Neuronal stem cell (in vitro differentiated cells): ENCODE measurements at regions not wholly inside any gene's neighbourhood (a gene's known extent, or its start where the extent isn't known, plus 50 kb on each side); places are given as distances from the start of the nearest gene placed in this dataset.

Source experiments
- DNase-seq: peaks from one replicate; pipeline ENCODE4 v3.0.0-alpha.2; 2013; ENCODE audit warnings: low spot score
- H2AFZ ChIP-seq: one replicate; pipeline ENCODE4 v1.6.1; 2013; ENCODE audit warnings: mild to moderate bottlenecking, low read length, inconsistent platforms
- H2AK5ac ChIP-seq: 2 replicates; pipeline ENCODE4 v1.6.1; 2013; ENCODE audit warnings: low read depth, mild to moderate bottlenecking, inconsistent platforms, low read length, moderate library complexity, mixed read lengths
- H2BK120ac ChIP-seq: 2 replicates; pipeline ENCODE4 v1.6.1; 2013; ENCODE audit warnings: low read depth, mild to moderate bottlenecking, inconsistent platforms, low read length, moderate library complexity, mixed read lengths
- H2BK12ac ChIP-seq: one replicate; pipeline ENCODE4 v1.6.1; 2013; ENCODE audit warnings: low read length, inconsistent platforms
- H2BK15ac ChIP-seq: 2 replicates; pipeline ENCODE4 v1.6.1; 2013; ENCODE audit warnings: mild to moderate bottlenecking, low read length, inconsistent platforms, mixed read lengths
- H2BK5ac ChIP-seq: one replicate; pipeline ENCODE4 v1.6.1; 2013; ENCODE audit warnings: inconsistent platforms, mild to moderate bottlenecking, low read length, moderate library complexity
- H3K14ac ChIP-seq: one replicate; pipeline ENCODE4 v1.6.1; 2013; ENCODE audit warnings: low read length, inconsistent platforms
- H3K18ac ChIP-seq: 2 replicates; pipeline ENCODE4 v1.6.1; 2013; ENCODE audit warnings: low read length, inconsistent platforms
- H3K23ac ChIP-seq: 2 replicates; pipeline ENCODE4 v1.6.1; 2013; ENCODE audit warnings: low read depth, mild to moderate bottlenecking, mixed read lengths, low read length, inconsistent platforms; ENCODE audit not compliant: poor library complexity
- H3K27ac ChIP-seq: replicated peaks from 3 replicates; pipeline ENCODE4 v1.5.1; 2013; ENCODE audit warnings: low read length, inconsistent platforms
- H3K27me3 ChIP-seq, 3 experiments: 2 replicates each; pipeline ENCODE4 v1.6.1; 2013; ENCODE audit warnings: low read length in 3 of 3, mild to moderate bottlenecking in 2 of 3, inconsistent platforms in 1 of 3, low read depth in 1 of 3, mixed read lengths in 1 of 3, moderate library complexity in 1 of 3; ENCODE audit not compliant: control insufficient read depth in 3 of 3, insufficient read depth in 3 of 3
- H3K36me3 ChIP-seq, 2 donors: replicated peaks in 1 of 2; 2 replicates each; pipeline ENCODE4 v1.6.1; 2013; ENCODE audit warnings: low read length in 2 of 2; ENCODE audit not compliant: control insufficient read depth in 2 of 2, insufficient read depth in 2 of 2
- H3K4ac ChIP-seq: 2 replicates; pipeline ENCODE4 v1.6.1; 2013; ENCODE audit warnings: inconsistent platforms, mild to moderate bottlenecking, low read length, moderate library complexity
- H3K4me1 ChIP-seq, 2 donors: 1 replicate in 1 of 2; 2 replicates in 1 of 2; pipeline ENCODE4 v1.6.1; 2013; ENCODE audit warnings: low read length in 2 of 2, low read depth in 1 of 2; ENCODE audit not compliant: control insufficient read depth in 2 of 2, insufficient read depth in 1 of 2
- H3K4me2 ChIP-seq: one replicate; pipeline ENCODE4 v1.6.1; 2013; ENCODE audit warnings: mild to moderate bottlenecking, low read length, inconsistent platforms; ENCODE audit not compliant: insufficient read depth, poor library complexity, severe bottlenecking
- H3K4me3 ChIP-seq, 2 donors: 2 replicates each; pipeline ENCODE4 v1.5.1; 2013; ENCODE audit warnings: low read length in 2 of 2, mild to moderate bottlenecking in 2 of 2, inconsistent platforms in 1 of 2, moderate library complexity in 1 of 2
- H3K79me1 ChIP-seq: one replicate; pipeline ENCODE4 v1.6.1; 2013; ENCODE audit warnings: low read depth, mild to moderate bottlenecking, inconsistent platforms, low read length, moderate library complexity
- H3K9ac ChIP-seq: one replicate; pipeline ENCODE4 v1.6.1; 2013; ENCODE audit warnings: mild to moderate bottlenecking, low read depth, low read length, inconsistent platforms; ENCODE audit not compliant: poor library complexity
- H3K9me3 ChIP-seq, 2 donors: replicated peaks in 1 of 2; 2 replicates each; pipeline versions ENCODE3 to v1.6.1; 2013; ENCODE audit warnings: low read length in 2 of 2, mild to moderate bottlenecking in 2 of 2, inconsistent platforms in 1 of 2, low read depth in 1 of 2, mixed read lengths in 1 of 2, moderate library complexity in 1 of 2; ENCODE audit not compliant: control insufficient read depth in 2 of 2, insufficient read depth in 1 of 2
- H4K8ac ChIP-seq: one replicate; pipeline ENCODE4 v1.6.1; 2013; ENCODE audit warnings: low read depth, mild to moderate bottlenecking, inconsistent platforms, low read length, moderate library complexity
- H4K91ac ChIP-seq: one replicate; pipeline ENCODE4 v1.6.1; 2013; ENCODE audit warnings: low read length, low read depth, mild to moderate bottlenecking, inconsistent platforms; ENCODE audit not compliant: poor library complexity
- WGBS, 2 donors: extraction: QIAGEN DNeasy Blood & Tissue Kit; methylation state at CpG; one replicate each; pipeline ENCODE4 v1.1.7; 2013; ENCODE audit warnings: missing lambda C conversion rate in 2 of 2, mixed read lengths in 1 of 2; ENCODE audit not compliant: insufficient read length in 2 of 2, insufficient replicate concordance in 1 of 2; ENCODE audit errors: extremely low coverage in 2 of 2; 5-methylcytosine and 5-hydroxymethylcytosine counted together

GRCh38 chr4:106424426-106424825, 55.8 kb upstream of the GIMD1 start:
- no peak overlapping the region for H2BK5ac ChIP-seq
- no peaks in the 10 kb centered on the region for H3K36me3 ChIP-seq
- no peak overlapping the region for H3K14ac ChIP-seq
- no peak overlapping the region for H3K18ac ChIP-seq
- no peak overlapping the region for H2AK5ac ChIP-seq
- H3K79me1 ChIP-seq, result no peaks in the 10 kb centered on the region
- H3K9me3 ChIP-seq, result no peaks in the 10 kb centered on the region
- WGBS, 2 donors, result no CpG with 5 or more reads among the region's 3 CpGs
- no peak overlapping the region for H2BK15ac ChIP-seq
- no peak for DNase-seq
- H3K9ac ChIP-seq, result no peak overlapping the region
- H2BK120ac ChIP-seq, result no peak overlapping the region
- no peak overlapping the region for H4K8ac ChIP-seq
- H2AFZ ChIP-seq, result no peak overlapping the region
- no peak overlapping the region for H3K4me2 ChIP-seq
- no peaks in the 10 kb centered on the region for H3K27me3 ChIP-seq
- H3K4ac ChIP-seq, result no peak overlapping the region
- H3K23ac ChIP-seq, result no peak overlapping the region
- H2BK12ac ChIP-seq, result no peak overlapping the region
- no peak overlapping the region for H4K91ac ChIP-seq
- no peak overlapping the region for H3K4me3 ChIP-seq
- no peaks in the 10 kb centered on the region for H3K4me1 ChIP-seq
- H3K27ac ChIP-seq, result no peak overlapping the region

DNA sequence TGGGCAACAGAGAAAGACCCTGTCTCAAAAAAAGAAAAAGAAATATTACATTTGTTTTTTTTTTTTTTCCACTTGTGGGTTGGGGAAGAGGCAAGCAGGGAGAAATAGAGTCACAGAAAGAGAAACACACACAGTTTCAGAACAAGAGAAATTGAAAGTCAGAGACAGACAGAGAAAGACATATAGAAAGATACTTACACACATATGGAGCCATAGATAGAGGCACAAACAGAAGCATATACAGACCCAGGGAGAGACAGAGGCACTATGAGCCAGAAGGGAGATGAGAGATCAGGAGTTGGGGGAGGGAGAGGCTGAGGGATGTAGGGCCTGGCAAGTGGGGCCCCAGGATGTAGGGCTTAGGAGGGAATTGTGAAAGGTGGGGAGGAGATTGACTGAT, 55.2 kb upstream of the GIMD1 start:
- H3K36me3 ChIP-seq, result no peaks in the 10 kb centered on the region
- H4K8ac ChIP-seq, result no peak overlapping the region
- no peak overlapping the region for H3K23ac ChIP-seq
- H3K4me1 ChIP-seq, result no peaks in the 10 kb centered on the region
- no peak overlapping the region for H4K91ac ChIP-seq
- H3K79me1 ChIP-seq, result no peaks in the 10 kb centered on the region
- no peak overlapping the region for H2AFZ ChIP-seq
- H2BK12ac ChIP-seq, result no peak overlapping the region
- no peak overlapping the region for H2BK15ac ChIP-seq
- no peak overlapping the region for H3K9ac ChIP-seq
- no peaks in the 10 kb centered on the region for H3K27me3 ChIP-seq
- H3K18ac ChIP-seq, result no peak overlapping the region
- H2BK120ac ChIP-seq, result no peak overlapping the region
- no peak overlapping the region for H3K4me3 ChIP-seq
- no peak overlapping the region for H2BK5ac ChIP-seq
- DNase-seq, result no peak
- no peak overlapping the region for H2AK5ac ChIP-seq
- no peak overlapping the region for H3K4me2 ChIP-seq
- H3K4ac ChIP-seq, result no peak overlapping the region
- no peaks in the 10 kb centered on the region for H3K9me3 ChIP-seq
- no peak overlapping the region for H3K14ac ChIP-seq
- no peak overlapping the region for H3K27ac ChIP-seq

GRCh38 chr4:106422766-106423165, 54.2 kb upstream of the GIMD1 start:
- no peaks in the 10 kb centered on the region for H3K36me3 ChIP-seq
- no peaks in the 10 kb centered on the region for H3K4me1 ChIP-seq
- DNase-seq, result no peak
- H2BK15ac ChIP-seq, result no peak overlapping the region
- no peak overlapping the region for H2BK120ac ChIP-seq
- no peak overlapping the region for H3K23ac ChIP-seq
- no peak overlapping the region for H3K14ac ChIP-seq
- no peak overlapping the region for H3K18ac ChIP-seq
- H2BK5ac ChIP-seq, result no peak overlapping the region
- no peak overlapping the region for H3K4me2 ChIP-seq
- no peak overlapping the region for H3K27ac ChIP-seq
- no peak overlapping the region for H3K4ac ChIP-seq
- H4K8ac ChIP-seq, result no peak overlapping the region
- WGBS, 2 donors, result no CpG with 5 or more reads among the region's 1 CpG
- H3K27me3 ChIP-seq, result no peaks in the 10 kb centered on the region
- H3K79me1 ChIP-seq, result no peaks in the 10 kb centered on the region
- no peak overlapping the region for H2BK12ac ChIP-seq
- H2AK5ac ChIP-seq, result no peak overlapping the region
- H3K4me3 ChIP-seq, result no peak overlapping the region
- no peaks in the 10 kb centered on the region for H3K9me3 ChIP-seq
- no peak overlapping the region for H2AFZ ChIP-seq
- no peak overlapping the region for H4K91ac ChIP-seq
- no peak overlapping the region for H3K9ac ChIP-seq

DNA sequence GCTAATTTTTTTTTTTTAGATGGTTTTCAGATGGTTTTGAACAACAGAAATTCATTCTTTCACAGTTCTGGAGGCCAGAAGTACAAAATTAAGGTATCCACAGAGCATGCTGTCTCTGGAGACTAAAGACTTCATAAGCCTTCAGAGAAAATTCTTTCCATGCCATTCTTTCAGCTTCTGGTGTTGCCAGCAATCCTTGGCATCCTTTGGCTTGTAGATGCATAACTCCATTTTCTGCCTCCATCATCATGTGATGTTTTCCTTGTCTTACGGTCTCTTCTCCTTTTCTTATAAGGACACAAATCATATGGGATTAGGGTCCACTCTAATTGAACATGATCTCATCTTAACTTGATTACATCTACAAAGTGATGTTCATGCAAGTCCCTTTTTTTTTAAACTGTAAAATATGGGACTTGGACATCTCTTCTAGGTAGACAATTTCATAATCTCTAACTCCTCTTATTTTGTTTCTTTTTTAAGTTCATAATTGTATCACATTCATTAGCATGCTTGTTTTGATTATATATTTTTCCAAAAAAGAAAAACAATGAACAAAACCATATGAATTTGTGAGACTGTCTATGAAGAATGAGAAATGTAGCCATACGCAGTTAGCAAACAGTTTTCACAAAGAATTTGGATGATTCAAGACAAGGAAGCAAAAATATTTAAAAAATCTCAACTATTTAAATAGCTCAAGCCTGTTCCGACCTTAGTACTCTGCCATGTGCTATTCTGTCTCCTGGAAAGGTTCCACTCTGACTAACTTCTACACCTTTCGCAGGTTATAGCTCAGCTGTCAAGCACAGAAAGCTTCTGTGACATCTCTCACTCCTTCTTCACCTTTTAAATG, 53.1 kb upstream of the GIMD1 start:
- WGBS, 2 donors, result no CpG with 5 or more reads among the region's 4 CpGs
- Histone ChIP-seq H3K36me3 (no peaks in the 10 kb centered on the region), H3K4ac (no peak overlapping the region), H3K27me3 (no peaks in the 10 kb centered on the region), H3K14ac (no peak overlapping the region), H3K4me2 (no peak overlapping the region), H2BK5ac (no peak overlapping the region), H3K9ac (no peak overlapping the region), H3K79me1 (no peaks in the 10 kb centered on the region), H2BK12ac (no peak overlapping the region), H2BK120ac (no peak overlapping the region), H3K18ac (no peak overlapping the region), H3K27ac (no peak overlapping the region), H4K91ac (no peak overlapping the region), H3K23ac (no peak overlapping the region), H3K4me1 (no peaks in the 10 kb centered on the region), H2BK15ac (no peak overlapping the region), H3K9me3 (no peaks in the 10 kb centered on the region), H2AK5ac (no peak overlapping the region), H2AFZ (no peak overlapping the region), H3K4me3 (no peak overlapping the region), H4K8ac (no peak overlapping the region)
- no peak for DNase-seq
